HG02610 (cell line): ENCODE measurements at regions not wholly inside any gene's neighbourhood (a gene's known extent, or its start where the extent isn't known, plus 50 kb on each side); places are given as distances from the start of the nearest gene placed in this dataset.

ENCODE experiments used
- ATAC-seq: cut with Tn5 transposase; IDR thresholded peaks from one replicate; pipeline ENCODE4 v1.9.1; 2021; ENCODE audit warnings: mild to moderate bottlenecking, moderate library complexity; ENCODE audit not compliant: unreplicated experiment

DNA sequence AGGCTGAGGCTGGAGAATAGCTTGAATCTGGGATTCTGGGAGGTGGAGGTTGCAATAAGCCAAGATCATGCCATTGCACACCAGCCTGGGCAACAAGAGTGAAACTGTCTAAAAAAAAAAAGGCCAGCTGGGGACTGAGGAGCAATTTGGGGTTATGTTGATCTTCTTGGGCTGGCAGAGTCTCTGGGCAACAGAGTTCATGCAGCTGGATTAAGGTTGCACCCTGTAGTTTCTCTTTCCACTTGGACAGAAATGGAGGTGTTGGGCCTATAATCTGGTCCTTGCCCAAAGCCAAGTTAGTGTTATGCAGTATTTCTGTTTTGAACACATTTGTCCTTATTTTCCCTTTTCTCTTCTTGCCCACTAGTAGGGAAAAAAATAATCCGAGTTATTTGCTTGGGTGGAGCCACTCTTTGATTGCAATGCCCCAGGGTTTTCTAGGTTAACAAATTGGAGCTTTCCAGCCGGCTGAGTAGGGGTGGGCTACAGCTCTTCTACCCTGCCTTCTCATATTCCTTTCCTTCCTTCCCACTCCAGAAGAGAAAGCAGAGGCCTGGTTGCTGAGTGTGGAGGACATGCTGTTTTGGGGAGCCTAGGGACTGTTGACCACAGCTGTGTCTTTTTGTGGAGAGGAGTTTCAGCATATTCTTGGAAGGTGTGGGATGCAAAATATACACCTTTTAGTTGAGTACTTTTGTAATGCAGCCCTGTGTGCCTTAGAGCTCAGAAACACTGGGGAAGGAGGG lies 213.9 kb downstream of the SOX4 start:
- ATAC-seq: no peak

DNA sequence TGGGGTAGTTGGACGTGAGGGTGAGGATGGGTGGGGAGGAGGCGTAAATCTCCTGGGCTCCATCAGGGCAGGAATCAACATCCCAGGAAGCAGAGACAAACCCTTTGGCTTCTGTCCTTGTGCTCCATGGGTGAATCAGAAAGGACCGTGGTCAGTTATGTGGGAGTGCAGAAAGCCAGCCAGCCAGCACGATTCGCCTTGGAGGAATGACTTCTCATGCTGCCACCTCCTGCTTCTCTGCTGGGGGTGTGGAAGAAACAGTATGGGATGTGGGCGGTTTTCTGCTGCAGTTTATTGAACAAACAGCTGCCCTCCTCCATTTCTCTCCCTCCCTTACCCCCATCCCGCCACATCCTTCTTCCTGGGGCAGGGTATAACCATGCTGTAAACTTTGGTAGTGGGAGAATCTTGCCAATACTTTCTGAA lies 214.5 kb downstream of the SOX4 start:
- ATAC-seq: no peak

DNA sequence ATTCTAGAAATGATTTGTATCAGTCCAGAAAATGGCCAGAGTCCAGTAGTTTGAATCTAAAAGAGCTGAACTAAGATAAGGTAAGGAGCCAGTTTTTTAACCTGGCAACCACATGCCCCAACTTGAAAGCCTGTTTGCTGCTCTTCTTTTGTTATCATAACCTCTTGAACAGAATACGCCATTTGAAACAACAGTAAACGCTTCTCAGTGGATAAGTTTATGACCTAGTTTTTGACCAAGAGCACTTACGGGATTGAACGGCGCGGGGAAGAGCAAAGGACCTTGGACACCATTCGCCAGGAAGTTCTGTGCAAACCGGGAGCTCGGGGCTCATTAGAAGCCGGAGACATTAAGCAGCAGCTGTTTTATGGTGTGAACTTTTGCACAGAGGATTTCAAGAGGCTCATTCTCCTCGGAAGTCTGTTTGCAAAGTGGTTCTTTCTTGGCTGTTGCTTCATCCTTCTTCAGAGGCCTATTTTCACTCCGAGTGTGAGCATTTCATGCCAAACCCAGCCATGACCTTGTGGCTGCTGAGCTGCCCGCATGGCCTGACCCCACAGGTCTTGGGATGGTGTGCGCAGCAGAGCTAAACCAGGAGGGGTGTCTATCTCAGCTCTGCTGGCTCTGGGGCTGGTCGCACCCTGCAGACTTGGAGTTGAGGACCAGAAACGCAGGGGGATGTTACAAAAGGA lies 215.1 kb downstream of the SOX4 start:
- no peak for ATAC-seq

DNA sequence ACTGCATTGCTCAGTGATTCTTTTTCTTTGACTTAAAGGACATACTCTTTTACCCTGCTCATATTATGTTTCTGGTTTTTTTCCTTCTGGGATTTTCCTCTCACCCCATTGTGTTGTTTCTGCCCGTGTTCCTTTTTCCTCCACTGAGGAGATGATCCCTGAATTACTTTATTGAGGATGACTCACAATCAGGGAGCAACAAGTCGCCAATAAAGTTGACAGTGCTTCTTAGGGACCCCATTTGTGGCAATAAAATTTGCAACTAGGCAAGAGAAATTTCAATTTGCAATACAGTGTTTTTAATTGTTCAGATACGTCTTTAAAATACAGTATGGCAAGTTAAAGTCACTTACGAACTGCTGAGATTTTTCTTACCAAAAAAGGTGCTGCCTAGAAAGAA lies 217.9 kb downstream of the SOX4 start:
- no peak for ATAC-seq

DNA sequence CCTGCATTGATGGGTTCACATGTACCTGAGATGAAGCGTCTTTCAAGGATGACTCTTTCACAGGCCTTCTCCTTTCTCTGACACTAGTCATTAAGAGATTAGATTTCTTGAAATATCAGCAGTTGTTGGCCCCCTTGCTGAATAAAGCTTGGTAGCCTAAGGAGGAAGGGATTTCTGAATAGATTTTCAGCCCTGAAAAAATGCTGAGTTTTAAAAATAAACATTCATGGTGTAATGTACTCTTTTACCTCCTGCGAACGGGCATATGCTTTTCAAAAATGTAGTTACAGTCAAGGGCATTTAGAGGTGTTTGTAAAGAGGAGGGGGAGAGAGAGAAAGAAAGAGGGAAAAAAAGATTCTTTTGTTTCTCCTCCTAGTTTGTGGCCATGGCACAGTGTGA lies 222.7 kb downstream of the SOX4 start:
- no peak for ATAC-seq

DNA sequence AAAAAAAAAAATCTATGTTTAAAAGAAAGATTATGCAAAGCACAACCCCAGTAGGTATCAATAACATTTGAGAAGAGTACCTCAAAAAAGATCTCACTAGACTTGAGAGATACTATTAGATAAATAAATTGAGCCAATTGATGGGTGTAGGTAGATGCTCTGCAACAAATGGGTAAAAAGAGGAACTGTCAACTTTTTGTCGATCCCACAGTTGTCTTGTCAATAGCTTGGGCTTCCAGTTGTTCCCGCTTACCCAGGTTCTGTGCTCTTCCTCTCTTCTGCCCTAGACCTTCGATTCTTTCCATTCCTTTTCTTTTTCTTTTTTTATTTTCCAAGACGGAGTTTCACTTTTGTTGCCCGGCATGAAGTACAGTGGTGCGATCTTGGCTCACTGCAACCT lies 226.9 kb downstream of the SOX4 start:
- ATAC-seq: no peak

DNA sequence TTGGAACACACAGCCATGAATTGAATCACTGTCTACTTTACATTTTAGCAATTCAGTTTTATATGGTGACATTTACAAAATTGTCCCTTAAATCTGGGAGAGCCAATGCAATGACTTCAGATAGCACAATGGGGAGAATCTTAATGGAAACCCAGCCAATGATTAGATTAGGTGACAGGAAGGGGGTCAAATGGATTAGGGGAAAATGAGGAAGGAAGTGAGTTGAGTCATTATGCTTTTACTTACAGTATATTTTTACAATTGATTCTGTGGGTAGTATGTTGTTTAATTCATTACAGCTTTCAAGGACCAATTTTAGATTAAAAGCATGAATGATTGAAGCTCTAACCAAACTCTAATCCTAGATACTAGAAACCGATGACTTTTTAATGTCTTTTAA lies 229.8 kb downstream of the SOX4 start:
- ATAC-seq: no peak

DNA sequence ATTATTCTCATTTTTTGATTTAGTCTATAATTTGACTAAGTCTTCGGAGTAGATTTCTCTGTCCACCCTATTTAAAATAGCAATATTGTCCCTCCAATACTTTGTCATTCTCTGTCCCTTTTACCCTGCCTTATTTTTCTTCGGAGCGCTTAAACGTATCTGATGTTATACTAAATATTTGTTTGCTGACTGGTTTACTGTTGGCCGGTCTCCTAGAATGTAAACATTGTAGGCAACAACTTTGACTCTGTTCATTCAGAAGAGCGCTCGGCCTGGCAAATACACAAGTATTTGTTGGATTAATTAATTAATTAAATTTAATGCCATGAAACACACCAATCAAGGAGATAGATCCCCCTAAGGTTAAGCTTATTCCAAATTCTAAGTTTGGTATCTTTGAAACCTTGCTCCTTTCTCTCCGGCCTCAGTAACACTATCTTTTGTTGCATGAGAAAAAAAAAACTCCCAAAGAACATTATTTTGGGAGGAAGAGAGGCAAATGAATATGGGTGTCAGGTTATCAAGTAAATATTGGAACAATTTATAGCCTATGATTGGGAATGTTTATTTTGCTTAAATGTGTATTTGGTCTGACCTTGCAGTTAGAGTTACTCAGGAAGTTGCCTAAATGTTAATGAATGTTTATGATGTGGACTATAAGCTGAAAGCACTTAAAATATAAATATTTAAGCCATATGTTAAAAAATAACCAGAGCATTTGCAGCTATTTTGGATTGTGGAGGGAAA lies 231.1 kb downstream of the SOX4 start:
- no peak for ATAC-seq

DNA sequence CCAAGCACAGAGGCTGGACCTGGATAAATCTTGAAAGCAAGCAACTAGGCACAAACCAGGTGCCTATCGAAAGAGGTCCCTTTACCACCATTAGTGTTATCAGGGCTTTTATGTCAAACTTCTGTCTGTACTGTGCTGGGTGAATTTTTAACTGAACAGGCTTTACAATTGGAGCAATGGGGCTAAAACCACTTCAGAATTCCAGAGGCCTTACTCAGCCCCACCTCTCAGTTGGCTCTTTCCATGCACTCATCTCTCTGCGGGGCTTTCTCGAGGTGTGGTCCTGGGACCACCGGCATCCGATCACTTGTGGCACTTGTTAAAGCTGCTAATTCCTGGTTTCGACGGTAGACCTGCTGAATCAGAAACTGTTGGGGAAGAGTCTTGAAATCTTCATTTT lies 232.5 kb downstream of the SOX4 start:
- ATAC-seq: no peak

DNA sequence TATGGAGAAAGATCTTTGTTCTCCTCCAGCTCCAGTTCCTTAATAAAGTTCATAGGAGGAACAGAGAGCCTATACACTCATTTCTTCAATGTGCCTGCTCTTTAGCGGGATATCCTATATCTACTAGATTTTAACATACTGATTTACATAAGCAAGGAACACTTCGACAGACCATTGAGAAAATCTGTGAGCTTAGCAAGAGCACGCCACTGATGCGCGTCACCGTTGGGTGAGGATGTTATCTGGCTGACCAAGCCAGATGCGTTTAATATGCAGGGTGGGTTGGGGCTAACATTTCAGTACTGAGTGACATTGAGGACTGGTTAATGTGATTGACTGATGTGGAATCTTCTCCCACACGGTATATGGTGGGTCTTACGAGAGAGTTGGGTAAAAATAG lies 233.4 kb downstream of the SOX4 start:
- no peak for ATAC-seq

DNA sequence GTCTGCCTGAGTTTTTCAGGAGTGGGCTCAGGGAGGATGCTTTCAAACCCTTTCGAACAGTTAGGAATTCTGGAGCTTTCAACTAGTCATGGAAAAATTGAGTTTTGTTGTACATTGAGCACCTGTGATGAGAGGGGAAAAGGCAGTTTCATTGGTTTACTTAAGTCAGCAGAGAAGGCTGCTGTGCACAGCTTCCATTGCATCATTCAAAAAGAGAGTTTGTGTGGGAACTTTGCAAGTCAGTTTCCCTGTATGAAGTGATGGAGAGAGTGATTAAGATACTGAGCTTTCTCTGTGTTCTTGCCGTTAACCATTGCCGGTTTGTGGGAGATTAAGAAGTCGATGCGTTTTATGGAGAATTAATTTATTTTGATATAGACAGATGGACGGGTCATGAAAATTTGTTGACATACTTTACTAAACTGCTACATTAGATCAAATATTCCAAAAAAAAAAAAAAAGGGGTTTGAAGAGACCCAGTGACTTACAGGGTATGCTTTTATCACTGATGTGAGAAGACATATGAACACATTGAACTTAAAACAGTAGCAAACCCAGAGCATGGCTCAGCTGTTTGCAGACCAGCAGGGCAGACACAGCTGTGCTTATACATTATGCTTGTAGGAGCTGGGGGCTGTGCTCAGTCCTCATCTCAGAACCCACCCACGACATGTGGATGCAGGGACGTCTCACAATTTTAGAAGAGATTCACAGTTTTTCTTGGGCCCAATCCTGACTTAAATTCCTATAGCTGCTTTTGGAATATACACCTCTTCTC lies 234.1 kb downstream of the SOX4 start:
- ATAC-seq: no peak

DNA sequence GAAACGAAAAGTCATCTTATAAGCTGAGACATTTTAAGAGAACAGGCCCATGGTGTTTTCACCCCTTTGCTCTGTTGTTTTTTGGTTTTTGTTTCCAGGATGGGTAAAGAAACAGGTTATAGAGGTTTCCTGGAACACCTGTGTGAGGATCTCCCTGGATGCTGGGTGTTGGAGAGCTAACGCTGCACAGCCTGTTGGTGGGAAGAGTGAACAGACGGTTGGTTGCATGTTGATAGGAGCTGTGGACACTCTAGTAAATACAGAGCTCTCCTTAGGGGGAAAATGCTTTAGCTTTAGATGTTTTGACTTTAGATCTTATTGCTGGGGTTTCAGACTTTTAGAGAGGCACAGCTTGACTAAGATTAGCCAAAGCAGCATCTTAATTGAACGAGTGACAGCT lies 235.2 kb downstream of the SOX4 start:
- no peak for ATAC-seq

DNA sequence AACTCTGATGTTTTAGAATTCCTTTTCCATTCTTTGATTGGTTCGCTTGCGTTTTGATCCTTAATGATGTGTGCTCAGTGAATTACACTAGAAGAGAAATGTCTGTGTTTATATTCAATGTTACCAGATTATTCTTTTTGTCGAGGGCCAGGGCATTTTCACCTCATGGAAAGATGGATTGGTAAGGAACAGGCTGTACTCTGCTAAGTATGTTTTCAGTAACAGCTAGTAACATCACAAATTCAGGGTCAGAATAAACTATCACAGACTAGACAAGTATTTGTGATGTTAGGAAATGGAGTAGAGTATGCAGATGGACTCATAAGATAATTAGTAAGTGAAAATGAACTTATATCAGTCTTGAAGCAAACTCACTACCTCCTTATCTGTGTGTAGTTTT lies 235.6 kb downstream of the SOX4 start:
- ATAC-seq: no peak

DNA sequence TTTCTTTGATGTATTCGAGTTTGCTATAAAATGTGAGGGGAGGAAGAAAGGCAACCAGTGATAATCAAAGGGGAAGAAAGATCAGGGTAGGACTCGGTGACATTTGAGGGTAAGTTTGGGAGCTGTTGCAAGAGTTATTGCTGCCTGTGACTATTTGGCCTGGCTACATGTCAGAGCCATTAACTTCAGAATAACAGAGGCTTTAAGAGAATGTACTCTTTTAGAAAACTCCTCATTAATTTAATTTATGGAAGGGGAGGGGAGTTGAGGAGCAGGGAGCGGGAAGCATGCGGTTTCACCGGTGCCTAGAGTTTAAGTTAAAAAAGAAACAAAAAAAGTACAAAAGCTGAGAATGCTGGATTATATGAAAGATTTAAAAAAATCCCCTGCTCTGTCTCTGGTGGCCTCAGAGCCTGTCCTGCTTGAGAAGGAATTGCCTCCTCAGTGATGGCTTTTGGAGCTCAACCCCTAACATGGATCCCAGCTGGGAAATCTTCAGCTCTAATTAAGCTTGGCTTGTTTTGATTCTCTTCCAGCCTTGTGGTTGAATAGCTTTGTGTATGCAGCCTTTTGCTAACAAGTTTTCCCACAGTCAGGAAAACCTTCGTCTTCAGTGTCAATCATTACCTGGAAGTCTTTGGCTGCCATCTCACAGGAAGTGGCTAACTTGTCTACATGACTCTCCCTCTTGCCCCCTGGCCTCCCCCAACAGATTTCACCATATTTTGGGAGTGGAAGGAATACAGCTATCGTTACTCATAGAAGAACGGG lies 238.2 kb downstream of the SOX4 start:
- no peak for ATAC-seq

DNA sequence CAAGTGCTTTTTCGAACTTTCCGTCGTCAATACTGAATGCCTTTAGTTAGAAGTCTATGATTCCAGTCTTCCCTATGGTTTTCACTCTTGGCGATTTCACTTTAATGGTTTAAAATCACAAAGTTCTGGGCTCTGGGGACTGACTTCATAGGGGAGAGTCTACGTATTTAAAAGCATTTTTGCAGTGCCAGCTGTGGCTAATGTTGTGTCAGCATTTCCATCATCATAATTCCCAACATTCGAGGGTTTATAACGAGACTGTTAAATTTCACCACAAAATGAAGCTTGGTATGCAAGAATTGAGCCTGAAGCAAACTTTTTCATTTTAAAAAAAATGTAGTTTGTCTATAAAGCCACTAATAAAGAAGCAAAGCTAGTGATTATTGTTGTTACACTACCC lies 242.7 kb downstream of the SOX4 start:
- ATAC-seq: no peak

DNA sequence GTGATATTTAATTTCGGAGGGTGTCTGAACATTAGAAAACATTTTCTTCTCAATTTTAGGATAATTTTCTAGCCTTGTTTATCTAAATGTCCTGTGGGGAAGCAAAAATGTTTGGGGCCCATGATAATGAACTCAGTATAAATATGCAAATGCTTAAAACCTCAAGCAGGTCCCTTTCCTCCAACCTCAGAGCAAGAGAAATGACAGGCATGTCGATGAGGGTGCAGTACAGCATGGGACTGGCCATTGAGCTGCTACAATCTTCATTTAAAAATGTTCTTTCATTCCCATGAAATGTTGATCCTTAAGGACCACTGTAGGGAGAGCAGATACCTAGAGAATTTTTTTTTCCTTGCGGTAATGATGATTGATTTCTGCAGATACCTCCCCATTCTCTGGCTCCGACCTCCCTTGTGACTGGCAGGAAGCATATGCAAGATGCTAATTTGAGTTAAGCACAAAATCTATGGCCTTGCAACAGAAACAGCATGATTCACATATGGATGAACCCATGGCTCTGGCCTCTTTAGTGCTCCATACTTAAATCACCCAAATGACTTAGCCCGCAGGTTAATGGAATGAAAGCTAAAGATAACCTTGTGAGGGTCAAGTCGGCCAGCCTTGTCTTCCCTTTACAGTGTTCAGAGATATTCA lies 243.3 kb downstream of the SOX4 start:
- ATAC-seq: no peak

DNA sequence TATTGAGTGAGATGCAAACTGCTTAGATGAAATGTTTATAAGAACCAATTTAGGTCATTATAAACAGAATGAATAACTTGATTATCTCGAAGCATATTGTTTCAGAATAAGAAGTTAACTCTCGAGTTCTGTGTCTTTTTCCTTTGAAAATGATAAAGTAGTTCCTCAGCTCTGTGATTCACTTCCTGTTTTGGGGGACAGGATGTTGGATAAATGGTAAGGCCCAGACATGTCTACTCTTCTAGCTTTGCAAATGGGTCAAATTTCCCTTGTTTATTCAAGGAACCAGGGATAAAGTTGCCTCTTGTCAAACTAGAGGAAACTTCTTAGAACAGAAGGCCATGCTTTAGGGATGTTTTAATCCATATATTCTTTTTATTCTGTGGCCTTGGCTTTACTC lies 246.9 kb downstream of the SOX4 start:
- ATAC-seq: no peak

DNA sequence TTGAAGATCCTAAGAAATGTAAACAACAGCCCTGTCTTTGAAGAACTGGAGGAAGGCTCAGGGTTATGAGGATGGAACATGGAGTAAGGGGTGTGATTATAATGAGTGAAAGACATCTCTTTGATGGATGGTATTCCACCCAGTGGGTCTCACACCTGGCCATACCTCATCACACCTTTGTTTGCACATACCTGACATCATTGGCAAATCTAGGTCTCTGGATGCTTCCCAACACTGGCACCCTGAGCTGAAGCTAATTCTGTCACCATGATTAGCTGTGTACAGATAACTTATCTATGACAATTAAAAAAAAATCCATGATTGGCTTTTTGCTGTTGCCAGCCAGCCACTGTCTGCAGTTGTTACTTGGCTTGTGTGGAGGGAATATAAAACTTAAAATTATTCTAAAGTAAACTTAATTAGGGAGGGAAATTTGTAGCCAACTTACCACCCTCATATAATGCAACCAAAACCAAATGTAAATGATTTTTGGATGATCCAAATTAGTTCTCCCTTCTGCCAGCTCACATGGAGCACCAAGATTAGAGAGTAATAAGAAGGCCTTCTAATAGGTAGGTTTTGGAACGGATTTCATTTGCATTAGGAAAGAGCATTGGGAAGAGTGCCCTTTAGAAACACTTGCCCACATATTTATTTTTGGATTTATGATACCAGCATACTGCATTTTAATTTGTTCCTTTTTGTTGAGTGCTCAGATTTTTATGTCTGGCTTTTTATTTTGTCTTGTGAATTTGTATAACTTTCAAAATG lies 249.5 kb downstream of the SOX4 start:
- ATAC-seq: no peak
